Endothelial cell of umbilical vein (primary cell): ENCODE measurements at regions not wholly inside any gene's neighbourhood (a gene's known extent, or its start where the extent isn't known, plus 50 kb on each side); places are given as distances from the start of the nearest gene placed in this dataset.

ENCODE experiments used
- BruUV-seq: library from RNA; stranded (reverse); fragments of 400-500 nt; replicated peaks from 2 replicates; lab custom pipeline; 2021; lab: Mats Ljungman, UMichigan
- CTCF ChIA-PET: fragments of 300-600, 350-600 bp; sonication (Branson Sonifier 250); formaldehyde crosslinking; loops from one replicate; lab custom pipeline; 2021; ENCODE audit warnings: antibody characterized with exemption, inconsistent platforms; lab: Charles Lee
- POLR2A ChIA-PET: fragments of 300-600, 350-600 bp; sonication (Branson Sonifier 250); formaldehyde crosslinking; loops from one replicate; lab custom pipeline; 2021; ENCODE audit warnings: antibody characterized with exemption, inconsistent platforms; lab: Charles Lee
- DNase-seq: peaks from one replicate; pipeline ENCODE4 v3.0.0-alpha.2; 2011; ENCODE audit warnings: low read depth, low spot score
- FAIRE-seq: peaks from 2 replicates; lab custom pipeline; 2011; peaks lifted over from hg19 to GRCh38; lab: Jason Lieb, UNC
- H2AFZ ChIP-seq: 2 replicates; pipeline ENCODE4 v1.6.0; 2012; ENCODE audit warnings: low read depth, low read length, control low read depth, inconsistent platforms
- H3K27ac ChIP-seq: 2 replicates; pipeline ENCODE4 v1.5.1; 2011; ENCODE audit warnings: low read depth, mild to moderate bottlenecking, control low read depth, low read length, moderate library complexity; ENCODE audit not compliant: insufficient read depth
- H3K27me3 ChIP-seq, 2 experiments: 2 replicates each; pipeline versions ENCODE4 v1.6.0 to v1.6.1; 2011; ENCODE audit warnings: low read length in 2 of 2, mixed read lengths in 1 of 2; ENCODE audit not compliant: control insufficient read depth in 2 of 2, insufficient read depth in 2 of 2
- H3K36me3 ChIP-seq, 2 experiments: 2 replicates in 1 of 2; 3 replicates in 1 of 2; pipeline ENCODE4 v1.5.1; 2011; ENCODE audit warnings: low read length in 2 of 2, mild to moderate bottlenecking in 1 of 2, moderate library complexity in 1 of 2; ENCODE audit not compliant: control insufficient read depth in 2 of 2, insufficient read depth in 2 of 2; ENCODE audit errors: extremely low read depth in 1 of 2
- H3K4me1 ChIP-seq: 3 replicates; pipeline ENCODE4 v1.5.1; 2011; ENCODE audit warnings: mild to moderate bottlenecking, low read length; ENCODE audit not compliant: control insufficient read depth, insufficient read depth; ENCODE audit errors: extremely low read depth
- H3K4me2 ChIP-seq: 2 replicates; pipeline ENCODE4 v1.6.1; 2011; ENCODE audit warnings: low read length, control low read depth, mixed read lengths; ENCODE audit not compliant: insufficient read depth
- H3K4me3 ChIP-seq, 3 experiments: fragments of 200-600 bp in 1 of 3; sonication (generic), shearing (Covaris generic) in 1 of 3; replicated peaks in 1 of 3; 2 replicates each; pipeline ENCODE4 v1.5.1; 2011 to 2016; ENCODE audit warnings: control low read depth in 3 of 3, low read length in 3 of 3, mild to moderate bottlenecking in 2 of 3, inconsistent platforms in 1 of 3, low read depth in 1 of 3, moderate library complexity in 1 of 3; ENCODE audit not compliant: insufficient read depth in 1 of 3
- H3K79me2 ChIP-seq: 2 replicates; pipeline ENCODE4 v1.6.0; 2012; ENCODE audit warnings: low read length, inconsistent platforms; ENCODE audit not compliant: control insufficient read depth, insufficient read depth
- H3K9ac ChIP-seq: replicated peaks from 2 replicates; pipeline ENCODE3; 2011; ENCODE audit warnings: low read length, control low read depth; ENCODE audit not compliant: insufficient read depth; ENCODE audit errors: extremely low read depth
- H3K9me1 ChIP-seq: replicated peaks from 3 replicates; pipeline ENCODE4 v1.6.0; 2011; ENCODE audit warnings: mild to moderate bottlenecking, low read length; ENCODE audit not compliant: control insufficient read depth, insufficient read depth; ENCODE audit errors: extremely low read depth
- H3K9me3 ChIP-seq: replicated peaks from 2 replicates; pipeline ENCODE4 v1.5.1; 2012; ENCODE audit warnings: low read length, inconsistent platforms; ENCODE audit not compliant: control insufficient read depth, insufficient read depth
- H4K20me1 ChIP-seq: replicated peaks from 2 replicates; pipeline ENCODE3; 2011; ENCODE audit warnings: mild to moderate bottlenecking, low read length; ENCODE audit not compliant: control insufficient read depth, insufficient read depth; ENCODE audit errors: extremely low read depth
- EZH2 ChIP-seq: IDR thresholded peaks from 2 replicates; pipeline ENCODE4 v1.6.1; 2012; ENCODE audit warnings: borderline replicate concordance, low read depth, mild to moderate bottlenecking, moderate library complexity, low read length, inconsistent platforms; ENCODE audit not compliant: severe bottlenecking
- FOS ChIP-seq: IDR thresholded peaks from 2 replicates; pipeline ENCODE4 v1.6.1; 2011; ENCODE audit warnings: mild to moderate bottlenecking, low read length, moderate library complexity, borderline replicate concordance; ENCODE audit not compliant: insufficient read depth
- GATA2 ChIP-seq: IDR thresholded peaks from 2 replicates; pipeline ENCODE4 v1.7.0; 2011; ENCODE audit warnings: low read depth, mild to moderate bottlenecking, moderate library complexity, mixed read lengths, low read length; ENCODE audit not compliant: insufficient read length, insufficient read depth
- JUN ChIP-seq: IDR thresholded peaks from 2 replicates; pipeline ENCODE4 v1.6.1; 2011; ENCODE audit warnings: borderline replicate concordance, low read depth; ENCODE audit not compliant: insufficient read length, insufficient read depth
- MYC ChIP-seq: IDR thresholded peaks from one replicate; pipeline ENCODE4 v1.6.1; 2011; ENCODE audit warnings: mild to moderate bottlenecking, low read depth, low read length
- POLR2A ChIP-seq: IDR thresholded peaks from 2 replicates; pipeline ENCODE4 v1.6.1; 2012; ENCODE audit warnings: low read depth, mild to moderate bottlenecking, control low read depth, low read length
- POLR2AphosphoS5 ChIP-seq: IDR thresholded peaks from 2 replicates; pipeline ENCODE4 v1.6.1; 2012; ENCODE audit warnings: low read depth, mild to moderate bottlenecking, control low read depth, low read length, moderate library complexity; ENCODE audit not compliant: insufficient read depth
- dilution Hi-C: fragments of 300-500 bp; cut with MboI; formaldehyde crosslinking; loops from one replicate; pipeline ENCODE4 v1.15.0; 2019; ENCODE audit warnings: low sequenced_read_pairs; ENCODE audit not compliant: extremely low pct_ligation_motif_present
- intact Hi-C: fragments of 100-400 bp; cut with micrococcal nuclease; formaldehyde crosslinking; loops from one replicate; pipeline ENCODE4 v1.10.0; 2022
- TF ChIP-seq, protein P1 (sequence below), 2 donors: IDR thresholded peaks; 1 replicate in 1 of 2; 2 replicates in 1 of 2; pipeline ENCODE4 v1.5.1; 2011; ENCODE audit warnings: low read length in 2 of 2, mild to moderate bottlenecking in 2 of 2, moderate library complexity in 2 of 2, control low read depth in 1 of 2, inconsistent platforms in 1 of 2, low read depth in 1 of 2; ENCODE audit not compliant: insufficient read depth in 1 of 2; ENCODE audit errors: extremely low read depth in 1 of 2
- TF ChIP-seq, protein P2 (sequence below): IDR thresholded peaks from 2 replicates; pipeline ENCODE4 v1.6.1; 2011; ENCODE audit not compliant: insufficient read depth, insufficient read length

DNA sequence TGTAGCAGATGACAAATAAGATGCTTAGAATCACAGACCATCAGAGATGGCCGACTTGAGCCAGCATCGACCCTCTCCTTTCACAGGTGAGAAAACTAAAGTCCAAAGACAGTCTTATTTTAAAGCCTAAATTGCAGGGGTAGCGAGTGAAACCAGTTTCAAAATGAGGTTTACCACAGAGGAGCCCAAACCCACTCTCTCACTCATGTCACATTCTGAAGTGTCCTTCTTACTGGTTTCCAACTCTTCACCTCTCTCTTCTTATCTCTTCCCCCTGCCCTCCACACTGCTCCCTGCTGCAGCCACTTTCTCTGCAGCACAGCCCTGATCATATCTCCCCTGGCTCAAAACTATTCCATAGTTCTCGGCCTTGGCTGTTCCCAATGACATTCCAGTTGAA, 57.0 kb upstream of the NID2 start:
- Histone ChIP-seq H3K9ac (no peak overlapping the region), H3K79me2 (no peaks in the 10 kb centered on the region), H4K20me1 (no peaks in the 10 kb centered on the region), H2AFZ (no peak overlapping the region), H3K4me2 (no peak overlapping the region), H3K9me3 (no peaks in the 10 kb centered on the region), H3K4me1 (peaks cover 11% of the 10 kb centered on the region), H3K9me1 (no peaks in the 10 kb centered on the region), H3K27me3 (no peaks in the 10 kb centered on the region), H3K4me3 (no peak overlapping the region), H3K36me3 (no peaks in the 10 kb centered on the region), H3K27ac (no peak overlapping the region)
- intact Hi-C loops = no loop called here
- TF ChIP-seq, protein P1, sequence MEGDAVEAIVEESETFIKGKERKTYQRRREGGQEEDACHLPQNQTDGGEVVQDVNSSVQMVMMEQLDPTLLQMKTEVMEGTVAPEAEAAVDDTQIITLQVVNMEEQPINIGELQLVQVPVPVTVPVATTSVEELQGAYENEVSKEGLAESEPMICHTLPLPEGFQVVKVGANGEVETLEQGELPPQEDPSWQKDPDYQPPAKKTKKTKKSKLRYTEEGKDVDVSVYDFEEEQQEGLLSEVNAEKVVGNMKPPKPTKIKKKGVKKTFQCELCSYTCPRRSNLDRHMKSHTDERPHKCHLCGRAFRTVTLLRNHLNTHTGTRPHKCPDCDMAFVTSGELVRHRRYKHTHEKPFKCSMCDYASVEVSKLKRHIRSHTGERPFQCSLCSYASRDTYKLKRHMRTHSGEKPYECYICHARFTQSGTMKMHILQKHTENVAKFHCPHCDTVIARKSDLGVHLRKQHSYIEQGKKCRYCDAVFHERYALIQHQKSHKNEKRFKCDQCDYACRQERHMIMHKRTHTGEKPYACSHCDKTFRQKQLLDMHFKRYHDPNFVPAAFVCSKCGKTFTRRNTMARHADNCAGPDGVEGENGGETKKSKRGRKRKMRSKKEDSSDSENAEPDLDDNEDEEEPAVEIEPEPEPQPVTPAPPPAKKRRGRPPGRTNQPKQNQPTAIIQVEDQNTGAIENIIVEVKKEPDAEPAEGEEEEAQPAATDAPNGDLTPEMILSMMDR (IDR thresholded peaks at IDR 0.05; ENCODE audit: extremely low read depth in 1 of 2, insufficient read depth in 1 of 2, low read depth in 1 of 2, low read length in 2 of 2) = no peak
- no peak for TF ChIP-seq GATA2
- TF ChIP-seq POLR2AphosphoS5 = no peak
- TF ChIP-seq EZH2 = no peak
- no peak for TF ChIP-seq FOS
- TF ChIP-seq MYC = no peak
- TF ChIP-seq, protein P2, sequence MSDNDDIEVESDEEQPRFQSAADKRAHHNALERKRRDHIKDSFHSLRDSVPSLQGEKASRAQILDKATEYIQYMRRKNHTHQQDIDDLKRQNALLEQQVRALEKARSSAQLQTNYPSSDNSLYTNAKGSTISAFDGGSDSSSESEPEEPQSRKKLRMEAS = no peak
- TF ChIP-seq JUN = no peak
- no peak for TF ChIP-seq POLR2A
- DNase-seq (no peak), FAIRE-seq (no peak)
- CTCF ChIA-PET = no interaction called here
- dilution Hi-C loops = no loop called here
- POLR2A ChIA-PET = no interaction called here
- no TSS peak for BruUV-seq
